Hematopoietic multipotent progenitor cell (in vitro differentiated cells): ENCODE measurements at regions not wholly inside any gene's neighbourhood (a gene's known extent, or its start where the extent isn't known, plus 50 kb on each side); places are given as distances from the start of the nearest gene placed in this dataset.

Experiments used
- DNase-seq, 3 donors: peaks; one replicate each; pipeline ENCODE4 v3.0.0-alpha.2; 2011 to 2015; ENCODE audit warnings: low read depth in 2 of 3, low spot score in 2 of 3

GRCh38 chr21:27292783-27293182, 325.9 kb upstream of the ADAMTS5 start:
- no peak for DNase-seq

GRCh38 chr21:27292229-27292628, 325.3 kb upstream of the ADAMTS5 start:
- DNase-seq = no peak

GRCh38 chr21:27291006-27291405, 324.1 kb upstream of the ADAMTS5 start:
- no peak for DNase-seq

GRCh38 chr21:27290028-27290427, 323.1 kb upstream of the ADAMTS5 start:
- no peak for DNase-seq

GRCh38 chr21:27286760-27287159, 319.9 kb upstream of the ADAMTS5 start:
- no peak for DNase-seq

GRCh38 chr21:27277110-27277509, 310.2 kb upstream of the ADAMTS5 start:
- no peak for DNase-seq

GRCh38 chr21:27275294-27275927, 308.5 kb upstream of the ADAMTS5 start:
- DNase-seq = no peak

- no peak for DNase-seq
These were observed 302.8 kb upstream of the ADAMTS5 start for GRCh38 chr21:27269644-27270043.

- no peak for DNase-seq
These were observed 301.4 kb upstream of the ADAMTS5 start for GRCh38 chr21:27268290-27268689.

- DNase-seq = no peak
These were observed 299.1 kb upstream of the ADAMTS5 start for GRCh38 chr21:27265949-27266348.

GRCh38 chr21:27265492-27265891, 298.6 kb upstream of the ADAMTS5 start:
- DNase-seq = no peak

GRCh38 chr21:27261676-27262075, 294.8 kb upstream of the ADAMTS5 start:
- DNase-seq = no peak

- no peak for DNase-seq
These were observed 293.8 kb upstream of the ADAMTS5 start for GRCh38 chr21:27260728-27261127.

GRCh38 chr21:27258742-27259448, 292.0 kb upstream of the ADAMTS5 start:
- no peak for DNase-seq

- DNase-seq = no peak
These were observed 291.1 kb upstream of the ADAMTS5 start for GRCh38 chr21:27257908-27258556.

GRCh38 chr21:27257226-27257625, 290.3 kb upstream of the ADAMTS5 start:
- DNase-seq = no peak

- no peak for DNase-seq
These were observed 284.9 kb upstream of the ADAMTS5 start for GRCh38 chr21:27251752-27252151.

GRCh38 chr21:27250366-27250765, 283.5 kb upstream of the ADAMTS5 start:
- DNase-seq = no peak

- DNase-seq = no peak
These were observed 281.9 kb upstream of the ADAMTS5 start for GRCh38 chr21:27248814-27249213.

- no peak for DNase-seq
These were observed 279.9 kb upstream of the ADAMTS5 start for GRCh38 chr21:27246741-27247140.

- DNase-seq = no peak
These were observed 277.9 kb upstream of the ADAMTS5 start for GRCh38 chr21:27244776-27245175.

- no peak for DNase-seq
These were observed 277.5 kb upstream of the ADAMTS5 start for GRCh38 chr21:27244352-27244751.
